Stimulated activated CD8-positive, alpha-beta memory T cell treated with anti-CD3 and anti-CD28 coated beads, Interleukin-4, amount 100 ng/mL, for 24 hours (primary cell): ENCODE measurements at regions not wholly inside any gene's neighbourhood (a gene's known extent, or its start where the extent isn't known, plus 50 kb on each side); places are given as distances from the start of the nearest gene placed in this dataset.

Source experiments
- DNase-seq: peaks from one replicate; pipeline ENCODE4 v3.0.0-alpha.2; 2020; ENCODE audit warnings: low read depth

DNA sequence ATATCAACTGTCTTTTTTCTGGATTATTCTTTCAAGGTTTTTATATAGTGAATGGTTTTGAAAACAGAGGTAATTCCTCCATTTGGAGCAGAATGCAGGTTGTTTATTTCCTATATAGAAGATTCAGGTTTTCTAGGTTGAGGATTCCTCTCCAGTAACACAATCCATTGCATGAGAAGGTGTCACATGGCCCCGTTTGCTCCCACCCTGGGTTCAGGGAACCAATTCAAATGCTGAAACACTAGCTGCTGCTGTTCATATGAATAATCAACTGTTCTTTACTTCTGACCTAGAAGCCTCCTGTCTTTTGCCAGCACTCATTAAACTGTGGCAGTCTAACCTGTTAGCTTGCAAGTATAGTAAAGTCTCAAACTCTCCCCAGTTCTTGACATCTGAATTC is 1316.9 kb upstream of the TENM3 start:
- DNase-seq, result no peak

DNA sequence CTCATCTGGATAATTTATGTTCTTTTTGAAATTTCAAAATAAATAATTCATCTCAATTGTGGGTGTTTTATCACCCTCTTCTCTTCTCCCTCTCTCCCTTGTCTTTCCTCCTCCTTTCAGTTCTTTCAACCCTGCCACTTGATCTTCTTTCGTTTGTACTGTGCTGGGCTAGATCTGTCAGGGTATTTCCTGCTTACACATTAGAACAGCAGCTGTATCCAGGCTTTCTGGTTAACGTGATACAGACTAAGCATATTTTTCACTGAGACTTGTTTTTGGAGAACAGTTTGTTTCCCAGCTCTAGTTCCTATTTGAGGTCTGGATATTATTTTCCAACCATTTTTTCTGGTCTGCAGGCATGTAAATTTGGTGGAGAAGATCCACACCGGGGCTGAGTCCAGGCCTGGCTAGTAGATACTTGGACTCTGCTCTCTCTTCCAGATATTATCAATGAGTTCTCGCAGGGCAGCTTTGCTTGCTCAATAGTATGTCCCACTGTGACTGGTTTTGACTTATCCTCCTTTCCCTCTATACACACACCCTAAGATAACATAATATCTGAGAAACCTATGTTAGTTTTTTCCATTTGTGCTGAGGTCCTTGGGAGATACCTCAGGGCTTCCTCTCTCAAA is 1310.7 kb upstream of the TENM3 start:
- no peak for DNase-seq

DNA sequence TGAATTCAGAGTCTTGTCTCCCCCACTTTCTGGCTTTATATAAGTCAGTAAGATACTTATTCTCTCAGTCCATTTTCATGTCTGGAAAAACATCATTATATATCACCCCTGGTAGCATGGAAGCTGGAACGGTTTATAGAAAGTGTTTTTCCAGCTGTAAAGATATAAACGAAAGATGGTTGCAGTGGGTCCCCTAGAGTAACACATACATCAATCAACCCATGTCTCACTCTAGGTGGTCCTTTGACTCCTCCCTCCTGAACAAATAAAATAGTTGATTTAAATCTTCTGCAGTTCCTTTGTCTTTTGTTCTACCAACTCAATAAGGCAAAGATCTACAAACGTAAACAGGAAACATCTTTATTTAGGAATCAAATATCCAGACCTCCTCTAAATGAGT is 1306.1 kb upstream of the TENM3 start:
- no peak for DNase-seq

DNA sequence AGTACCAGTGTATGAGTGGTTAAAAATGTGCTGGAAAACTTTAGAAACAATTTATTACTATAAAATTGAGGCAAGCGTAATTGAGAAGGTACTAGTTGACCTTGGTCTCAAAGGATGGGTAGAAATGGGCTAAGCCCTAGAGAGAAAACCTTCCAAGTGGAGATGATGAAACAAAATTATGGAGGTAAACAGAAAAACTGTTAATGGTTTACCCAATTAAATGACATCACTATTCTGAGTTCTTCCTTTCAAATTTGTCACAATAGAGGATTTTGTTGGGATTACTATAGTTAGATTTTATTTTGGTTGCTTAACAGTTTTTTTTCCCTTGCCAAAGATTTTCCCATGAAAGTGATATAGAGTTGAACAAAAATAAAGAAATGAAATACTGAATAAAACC is 1302.5 kb upstream of the TENM3 start:
- DNase-seq, result no peak

DNA sequence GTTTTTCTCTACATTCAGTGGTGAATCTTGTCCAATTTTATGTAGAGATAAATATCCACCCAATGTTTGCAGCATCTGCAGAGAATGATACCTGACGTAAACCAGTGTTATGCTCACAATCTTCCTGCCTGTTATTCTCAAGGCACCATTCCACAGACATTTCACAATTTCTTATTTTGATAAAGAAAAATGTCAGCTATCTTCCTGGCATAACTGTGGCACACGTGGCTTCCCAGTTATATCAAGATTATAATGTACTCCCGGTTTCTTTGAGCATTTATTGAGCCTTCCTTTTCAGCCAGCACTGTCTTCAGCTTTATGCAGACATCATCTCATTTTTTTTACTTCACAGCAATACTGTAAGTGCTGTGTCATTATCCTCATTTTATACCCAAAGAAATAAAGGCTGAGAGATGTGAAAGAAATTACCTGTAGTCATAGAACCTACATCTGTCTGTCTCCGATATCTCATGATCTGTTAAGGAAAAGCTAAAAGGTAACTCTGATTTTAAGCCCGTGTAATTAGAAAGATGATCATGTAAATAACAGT is 1300.8 kb upstream of the TENM3 start:
- DNase-seq, result no peak

DNA sequence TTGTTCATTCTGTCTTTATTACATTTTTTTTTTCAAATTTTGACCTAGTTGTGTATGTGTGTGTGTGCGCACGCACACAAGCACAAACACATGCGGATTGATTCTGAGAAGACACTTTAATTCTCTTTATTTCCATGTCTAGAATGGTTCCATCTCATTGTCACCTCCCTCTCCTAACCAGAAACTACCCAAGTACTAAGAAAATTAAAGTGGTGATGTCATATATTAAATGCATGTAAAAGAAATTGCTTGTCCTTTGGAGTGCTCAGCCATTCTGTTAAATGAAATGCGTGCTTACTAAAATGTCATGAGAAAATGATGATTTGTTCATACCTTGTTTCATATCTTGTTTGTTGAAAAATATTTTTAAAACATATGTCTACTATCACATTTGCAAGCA is 1297.0 kb upstream of the TENM3 start:
- no peak for DNase-seq

DNA sequence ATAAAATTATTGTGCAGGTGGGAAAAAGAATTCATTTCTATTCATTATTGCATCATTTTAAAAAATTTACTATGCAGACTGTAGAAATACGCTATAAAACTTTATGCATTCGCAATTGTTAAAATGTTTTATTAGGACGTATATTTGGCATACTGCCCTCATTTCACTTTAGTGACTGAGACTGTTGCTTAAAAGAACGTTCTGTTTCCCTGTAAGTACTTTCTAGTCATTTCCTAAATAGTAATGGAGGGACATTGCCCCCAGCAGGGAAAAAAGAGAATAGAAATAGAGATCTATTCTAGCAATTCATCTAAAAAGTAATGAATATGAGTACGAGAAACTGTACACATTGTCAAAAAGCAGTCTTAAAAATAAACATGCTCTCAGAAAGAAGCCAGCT is 1295.8 kb upstream of the TENM3 start:
- DNase-seq, result no peak

DNA sequence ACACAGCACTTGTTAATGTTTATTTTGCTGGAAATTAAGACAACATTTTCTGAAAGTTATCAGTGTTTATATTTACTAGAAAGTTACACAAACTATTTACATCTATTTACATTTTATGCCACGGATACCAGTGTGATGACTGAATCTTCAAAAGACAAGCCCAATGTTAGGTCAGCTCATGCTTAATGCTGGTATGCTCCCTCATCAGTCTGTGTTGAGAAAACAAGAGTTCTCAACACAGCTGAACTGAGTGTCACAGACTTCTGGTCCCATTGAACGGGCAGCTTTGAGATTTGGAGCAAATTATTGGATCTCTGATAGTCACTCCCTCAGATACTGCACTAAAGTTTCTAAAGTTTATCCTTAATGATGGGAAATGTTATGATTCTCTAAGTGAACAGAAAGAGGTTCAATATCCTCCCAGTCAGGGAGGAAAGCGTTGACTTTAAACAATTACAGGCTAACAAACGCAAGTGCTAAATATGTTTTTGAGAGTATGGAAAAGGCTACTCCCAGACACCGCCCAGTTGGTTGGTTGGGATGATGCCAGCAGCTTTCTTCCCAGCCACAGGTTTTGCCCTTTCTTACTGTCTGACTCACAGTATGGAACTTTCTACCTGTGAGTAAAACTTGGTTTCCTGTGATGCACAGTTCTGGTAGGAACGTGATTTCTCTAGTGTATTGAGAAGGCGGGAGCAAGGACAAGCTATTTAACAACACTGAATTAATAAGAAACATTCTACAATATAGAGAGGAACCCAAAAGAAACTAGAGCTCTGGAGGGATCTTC is 1293.6 kb upstream of the TENM3 start:
- DNase-seq, result no peak

DNA sequence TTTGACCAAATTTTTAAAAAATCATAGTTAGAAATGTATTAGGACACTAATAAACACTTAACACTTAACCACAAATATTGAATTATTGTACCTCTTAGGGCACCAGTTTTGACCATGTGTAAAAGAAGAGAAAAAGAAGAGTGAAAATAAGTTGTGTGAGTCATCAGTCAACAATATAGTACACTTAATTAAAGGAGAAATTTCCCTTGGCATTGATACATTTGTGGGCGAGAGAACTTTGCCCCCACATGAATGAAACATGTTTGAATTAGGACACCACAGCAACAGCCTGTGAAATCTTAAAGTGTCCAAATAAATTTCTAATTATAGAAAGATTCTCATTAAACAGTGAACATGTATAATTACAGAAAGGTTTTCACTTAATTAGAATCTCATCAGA is 1292.8 kb upstream of the TENM3 start:
- no peak for DNase-seq

DNA sequence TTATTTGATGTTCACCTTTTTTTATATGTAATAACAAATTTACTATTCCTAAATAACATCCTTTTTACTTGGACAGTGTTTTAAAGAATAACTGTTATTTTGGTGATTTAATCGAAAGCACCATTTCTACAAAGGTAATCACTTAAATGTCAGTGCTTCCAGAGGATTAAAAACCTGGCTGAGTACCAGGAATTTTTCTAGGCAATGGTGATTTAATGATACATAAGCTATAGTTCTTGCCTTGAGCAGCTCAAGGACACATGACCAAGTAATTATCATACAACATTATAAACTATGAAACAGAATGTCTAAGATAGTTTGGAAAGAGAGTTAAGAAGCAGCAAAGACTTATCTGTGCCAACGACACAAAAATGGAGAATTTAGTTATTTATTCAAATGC is 1291.9 kb upstream of the TENM3 start:
- DNase-seq, result no peak

DNA sequence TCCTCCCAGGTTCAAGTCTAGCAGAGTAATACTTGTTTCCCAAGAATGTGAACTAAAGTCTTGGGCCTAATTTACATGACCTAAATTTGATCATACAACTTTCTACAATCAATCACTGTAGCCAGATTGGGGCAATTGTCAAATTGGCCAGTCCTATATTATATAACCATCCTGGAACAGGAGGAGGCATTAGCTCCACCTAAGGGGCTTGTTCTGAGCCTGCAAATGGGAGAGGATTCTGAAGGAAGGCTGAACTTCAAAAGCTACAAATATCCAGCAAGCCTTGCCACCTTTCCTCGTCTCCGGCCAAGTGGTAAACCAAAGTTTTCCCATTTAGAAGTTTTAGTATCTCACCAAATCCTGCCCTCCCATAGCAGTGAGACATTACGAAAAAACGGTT is 1289.6 kb upstream of the TENM3 start:
- no peak for DNase-seq

DNA sequence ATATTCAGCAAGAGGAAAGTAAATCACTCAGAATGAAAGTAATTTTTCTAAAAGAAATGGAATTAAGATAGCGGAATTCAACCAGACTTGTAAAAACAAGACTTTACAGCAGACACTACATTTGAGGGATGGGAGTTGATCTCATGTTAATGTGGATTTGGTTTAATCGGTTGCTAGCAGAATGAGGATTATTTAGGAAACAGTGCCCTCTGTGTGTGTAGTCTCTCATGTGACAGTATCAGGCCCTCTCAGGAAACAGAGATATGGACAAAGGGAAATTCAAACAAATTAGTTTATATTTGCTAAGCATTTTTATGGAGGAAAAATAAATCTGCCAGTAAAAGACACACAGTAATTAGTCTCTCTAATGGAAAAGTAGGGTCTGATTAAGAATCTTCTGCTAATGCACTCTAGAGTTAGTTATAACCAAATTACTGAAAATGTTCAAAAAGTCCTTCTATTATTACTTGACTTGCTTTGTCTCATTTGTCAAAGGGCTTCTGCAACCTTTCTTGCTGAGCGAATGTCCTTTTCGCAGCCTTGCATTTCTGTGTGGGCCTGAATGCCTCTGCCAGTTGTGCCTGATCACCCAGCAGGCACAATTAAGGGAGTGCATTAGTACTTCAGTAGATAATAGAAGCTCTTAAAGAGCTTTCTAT is 1282.3 kb upstream of the TENM3 start:
- DNase-seq, result no peak

DNA sequence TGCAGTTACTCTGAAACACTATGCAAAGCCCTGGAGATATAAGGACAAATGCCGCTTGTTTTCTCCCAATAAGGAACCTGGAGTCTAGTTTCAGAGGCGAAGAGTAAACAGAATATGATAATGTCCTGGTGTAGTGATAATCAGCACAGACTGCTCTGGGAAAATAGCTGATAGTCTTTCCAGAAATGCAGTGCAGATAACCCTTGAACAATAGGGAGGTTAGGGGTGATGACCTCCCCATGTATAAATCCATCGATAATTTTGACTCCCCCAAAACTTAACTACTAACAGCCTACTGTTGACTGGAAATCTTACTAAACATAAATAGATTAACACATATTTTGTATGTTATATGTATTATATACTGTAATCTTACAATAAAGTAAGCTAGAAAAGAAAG is 1280.9 kb upstream of the TENM3 start:
- DNase-seq, result no peak

DNA sequence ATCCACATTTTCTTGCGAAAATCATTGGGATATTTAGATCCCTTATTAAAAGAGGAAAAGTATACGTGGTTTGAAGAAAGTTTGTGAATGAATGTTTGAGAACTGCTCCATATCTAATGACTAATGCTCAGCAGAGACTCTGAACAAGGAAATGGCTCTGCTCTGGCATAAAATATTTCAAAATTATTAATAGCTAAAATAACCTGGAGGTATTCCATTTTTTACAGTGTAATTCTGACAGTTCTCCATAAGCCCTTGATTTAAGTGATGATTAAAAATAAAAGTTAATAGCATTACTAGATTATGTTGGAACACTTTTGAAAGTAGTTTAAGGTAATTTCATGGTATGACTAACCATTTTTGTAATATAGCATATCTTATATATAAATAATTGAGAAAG is 1276.9 kb upstream of the TENM3 start:
- no peak for DNase-seq

DNA sequence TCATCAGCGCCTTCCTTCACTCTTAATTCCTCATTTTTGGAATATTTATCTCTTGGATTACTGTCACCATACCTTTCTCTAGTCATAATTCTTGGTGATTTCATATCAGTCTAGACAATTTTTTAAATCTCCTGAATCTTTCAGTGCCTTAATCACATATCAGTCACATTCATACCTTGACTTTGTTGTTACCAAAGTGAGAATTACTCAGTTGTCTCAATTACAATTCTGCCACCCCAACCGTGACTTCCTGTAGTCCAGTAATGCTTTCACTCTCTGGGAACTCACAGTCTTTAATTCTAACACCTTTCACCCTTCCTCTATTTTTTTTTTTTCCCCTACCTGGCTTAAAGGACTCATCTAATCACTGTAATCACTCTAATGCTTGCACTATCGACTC is 1275.3 kb upstream of the TENM3 start:
- DNase-seq, result no peak

DNA sequence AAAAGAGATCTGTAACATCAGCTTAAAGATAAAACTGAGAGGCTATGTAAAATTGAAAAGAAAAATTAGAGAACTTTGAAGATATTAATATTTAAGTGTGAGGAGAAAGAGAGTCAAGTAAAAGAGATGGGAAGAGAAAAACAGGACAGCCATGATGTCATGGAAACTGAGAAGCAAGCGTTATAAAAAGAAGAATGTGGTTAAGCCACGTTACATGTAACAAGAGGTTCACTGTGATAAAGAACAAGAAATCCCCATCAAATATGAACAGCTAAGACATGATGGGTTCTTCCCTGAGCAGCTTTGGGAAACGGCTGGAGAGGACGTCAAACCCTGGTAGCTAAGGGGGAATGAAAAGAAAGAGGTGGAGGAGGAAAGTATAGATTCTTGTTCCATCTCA is 1269.3 kb upstream of the TENM3 start:
- no peak for DNase-seq

DNA sequence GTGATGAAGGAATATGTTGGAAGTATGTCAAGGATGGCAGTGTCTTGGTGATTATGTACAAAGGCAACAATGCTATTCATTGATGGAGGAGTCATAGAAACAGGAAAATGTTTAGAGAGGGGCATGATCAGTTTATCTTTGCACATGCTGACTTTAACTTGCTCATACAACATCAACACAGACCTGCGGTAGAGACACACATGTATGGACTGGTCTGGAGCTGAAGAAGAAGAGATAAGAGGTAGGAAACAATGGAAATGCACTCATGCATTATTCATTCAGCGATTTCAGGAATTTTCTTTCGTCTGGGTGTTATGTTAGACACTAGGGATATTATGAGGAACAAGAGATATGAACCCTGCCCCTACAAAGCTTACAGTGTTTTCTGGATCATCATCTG is 1252.3 kb upstream of the TENM3 start:
- no peak for DNase-seq

DNA sequence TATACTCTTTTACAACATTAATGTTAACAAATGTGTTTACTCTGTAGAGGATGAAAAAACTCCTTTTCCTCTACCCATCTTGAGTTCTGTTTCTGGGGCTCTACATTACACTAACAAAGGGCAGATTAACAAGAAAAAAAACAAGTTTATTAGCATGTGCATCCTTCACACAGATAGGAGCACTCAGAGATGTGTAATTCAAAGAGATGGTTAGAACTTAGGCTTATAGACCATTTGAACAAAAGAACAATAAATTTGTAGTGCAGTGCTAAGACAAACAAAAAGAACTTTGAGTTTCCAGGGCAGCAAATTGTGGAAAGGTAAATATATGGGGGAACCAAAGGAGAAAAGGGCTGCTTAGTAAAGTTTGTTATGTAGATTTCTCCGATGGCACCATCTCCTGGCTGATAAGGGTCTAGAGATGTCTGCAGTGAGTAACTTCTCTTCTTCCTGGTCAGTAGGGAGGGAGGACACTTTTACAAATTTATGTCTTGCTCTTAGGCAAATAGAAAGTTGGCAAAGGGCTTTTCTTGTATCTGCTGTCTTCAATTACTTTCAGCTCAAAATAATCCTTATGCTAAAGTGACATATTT is 1249.9 kb upstream of the TENM3 start:
- DNase-seq, result no peak

DNA sequence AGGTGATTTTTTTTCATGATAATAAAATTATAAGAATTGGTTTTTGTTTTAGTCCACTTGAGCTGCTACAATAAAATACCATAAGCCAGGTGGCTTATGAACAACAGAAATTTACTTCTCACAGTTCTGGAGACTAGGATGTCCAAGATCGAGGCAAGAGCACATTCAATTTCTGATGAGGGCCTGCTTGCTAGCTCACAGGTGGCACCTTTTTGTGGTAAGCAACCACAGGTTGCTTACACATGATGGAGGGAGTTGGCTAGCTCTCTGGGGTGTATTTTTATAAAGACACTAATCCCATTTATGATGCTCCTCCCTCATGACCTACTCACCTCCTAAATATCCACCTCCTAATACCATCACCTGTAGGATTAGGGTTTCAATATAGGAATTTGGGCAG is 1248.5 kb upstream of the TENM3 start:
- DNase-seq, result no peak

DNA sequence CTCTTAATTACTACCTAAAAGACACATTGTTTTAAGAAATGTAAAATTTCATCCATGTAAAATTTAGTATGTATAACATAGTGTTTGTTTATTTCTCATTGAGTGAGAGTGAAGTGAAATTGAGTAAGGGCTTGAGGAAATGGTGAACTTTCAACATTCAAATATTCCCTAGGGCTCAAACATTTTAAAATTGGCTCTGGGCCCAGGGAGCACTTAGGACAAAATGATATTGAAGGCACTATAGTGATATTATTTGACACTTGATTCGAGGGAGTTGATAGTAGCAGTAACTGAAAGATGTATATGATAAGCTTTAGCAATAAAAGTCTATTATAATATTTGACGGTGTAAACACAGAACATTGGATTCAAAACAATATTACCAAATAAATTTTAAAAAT is 1244.0 kb upstream of the TENM3 start:
- DNase-seq, result no peak

DNA sequence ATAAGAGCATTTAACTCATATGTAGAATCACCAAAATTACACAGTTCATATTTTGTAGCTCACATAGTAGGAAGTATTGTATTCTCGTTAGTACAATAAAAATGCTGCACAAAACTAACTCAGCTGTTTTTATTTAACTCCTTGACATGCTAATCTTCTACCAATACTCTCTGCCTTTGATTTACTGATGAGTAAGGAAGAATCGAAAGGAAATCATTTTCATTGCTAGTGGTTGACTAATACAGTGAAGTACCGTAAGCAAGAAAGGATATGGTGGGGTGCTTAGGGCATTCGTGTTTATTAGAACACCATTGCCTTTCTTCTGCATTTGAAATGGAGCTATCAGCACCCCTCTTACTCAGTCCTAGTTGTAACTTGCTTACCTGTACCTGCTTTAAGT is 1239.1 kb upstream of the TENM3 start:
- DNase-seq, result no peak

DNA sequence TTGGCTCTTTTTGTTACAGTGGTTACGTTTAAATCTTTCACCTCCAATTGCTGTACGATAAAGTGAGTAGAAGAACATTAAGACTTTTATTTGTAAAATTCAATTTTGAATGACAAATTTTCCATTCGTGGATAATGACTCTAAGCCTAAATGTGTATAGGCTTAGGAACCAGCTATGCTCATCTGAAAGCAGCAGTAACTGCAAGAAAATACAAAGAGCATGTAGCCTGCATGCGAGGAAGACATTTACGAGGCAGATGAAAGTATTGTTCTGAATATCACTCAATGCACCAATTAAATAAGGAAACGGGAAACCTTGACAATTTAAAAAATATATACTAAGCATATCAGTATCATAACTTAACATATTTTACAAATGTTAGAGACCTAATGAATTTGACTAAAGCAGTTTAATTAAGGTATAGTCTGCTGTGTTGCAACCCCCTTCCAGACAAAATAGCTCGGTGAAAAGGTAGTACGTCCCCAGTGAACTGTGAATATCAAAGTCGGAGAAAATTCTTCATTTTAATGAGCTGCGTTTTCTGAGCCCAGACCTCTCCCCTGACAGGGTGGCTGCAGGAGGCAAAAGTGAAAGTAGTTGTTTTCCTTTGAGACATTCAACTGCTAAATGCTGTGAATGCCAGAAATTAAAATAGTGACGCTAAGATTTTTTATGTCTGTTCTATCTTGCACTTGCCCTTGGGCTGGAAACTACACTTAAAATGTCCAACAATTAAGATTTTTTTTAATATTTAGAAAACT is 1236.5 kb upstream of the TENM3 start:
- DNase-seq, result no peak
